Upper lobe of left lung (tissue), 6 donors: ENCODE measurements at regions not wholly inside any gene's neighbourhood (a gene's known extent, or its start where the extent isn't known, plus 50 kb on each side); places are given as distances from the start of the nearest gene placed in this dataset.

ENCODE experiments used
- ATAC-seq, 2 donors: fragments of 200-7000 bp; cut with Tn5 transposase; one replicate each; pipeline ENCODE4 v1.9.1; 2022; ENCODE audit warnings: mild to moderate bottlenecking in 2 of 2, moderate library complexity in 2 of 2; ENCODE audit not compliant: low FRiP score in 2 of 2
- DNase-seq, 2 donors: peaks; one replicate each; pipeline ENCODE4 v3.0.0-alpha.2; 2019 to 2020
- H3K27ac ChIP-seq, 4 donors: fragments of 200-600 bp; sonication (generic); one replicate each; pipeline ENCODE4 v1.5.1; 2016 to 2019
- H3K27me3 ChIP-seq, 4 donors: fragments of 200-600 bp; sonication (generic); one replicate each; pipeline ENCODE4 v1.5.1; 2017 to 2019
- H3K36me3 ChIP-seq, 4 donors: fragments of 200-600 bp; sonication (generic); one replicate each; pipeline ENCODE4 v1.5.1; 2016 to 2019
- H3K4me1 ChIP-seq, 4 donors: fragments of 200-600 bp; sonication (generic); one replicate each; pipeline ENCODE4 v1.5.1; 2018 to 2019
- H3K4me3 ChIP-seq, 4 donors: fragments of 200-600 bp; sonication (generic); one replicate each; pipeline ENCODE4 v1.5.1; 2017 to 2019; ENCODE audit warnings: mild to moderate bottlenecking in 2 of 4, moderate library complexity in 1 of 4
- H3K9me3 ChIP-seq, 4 donors: fragments of 200-600 bp; sonication (generic); one replicate each; pipeline ENCODE4 v1.5.1; 2018 to 2019
- CTCF ChIP-seq, 6 experiments: fragments of 450-650 bp in 4 of 6; fragments of 200-600 bp in 2 of 6; sonication (generic) in 2 of 6; IDR thresholded peaks; one replicate each; pipeline ENCODE4 v1.5.1; 2016 to 2019; ENCODE audit warnings: antibody characterized with exemption in 6 of 6
- EP300 ChIP-seq, 4 donors: sonication (generic); formaldehyde crosslinking; IDR thresholded peaks; one replicate each; pipeline ENCODE4 v1.5.1; 2017; ENCODE audit warnings: antibody characterized with exemption in 4 of 4, control low read depth in 2 of 4
- POLR2A ChIP-seq, 4 donors: fragments of 450-650 bp; IDR thresholded peaks; one replicate each; pipeline ENCODE4 v1.5.1; 2016 to 2017; ENCODE audit warnings: antibody characterized with exemption in 4 of 4, mild to moderate bottlenecking in 2 of 4
- POLR2AphosphoS5 ChIP-seq, 2 donors: sonication (generic); formaldehyde crosslinking; IDR thresholded peaks; one replicate each; pipeline ENCODE4 v1.5.1; 2017; ENCODE audit warnings: antibody characterized with exemption in 2 of 2
- WGBS, 2 donors: methylation state at CpG; one replicate each; pipeline ENCODE4 v1.1.5; 2017 to 2018; 5-methylcytosine and 5-hydroxymethylcytosine counted together
- donor health status: DM: no; HTN: no; CAD: no; lungs with moderate emphysema.
- donor health status: DM: no; HTN: yes; CAD: no; lungs with severe emphysema.

DNA sequence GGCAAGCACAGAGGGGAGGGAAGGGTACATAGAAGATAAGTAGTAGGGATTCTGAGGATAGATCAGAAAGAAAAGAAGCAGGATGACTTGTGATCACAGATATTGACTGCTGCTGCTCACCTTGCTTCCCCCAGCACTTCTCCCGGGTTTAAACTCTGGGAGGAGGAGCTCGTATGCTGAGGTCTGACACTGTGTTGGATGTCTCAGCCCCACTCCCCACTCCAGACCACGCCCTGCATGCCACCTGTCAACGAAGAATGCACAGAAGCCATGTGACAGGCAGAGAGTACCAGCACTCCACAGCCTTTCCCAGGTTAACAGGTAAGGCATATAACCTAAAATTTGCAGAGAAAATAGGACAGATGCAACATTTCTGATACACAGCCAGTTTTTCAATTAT is 388.9 kb downstream of the TNS3 start:
- Histone ChIP-seq H3K9me3 (no peaks in the 10 kb centered on the region), H3K36me3 (no peaks in the 10 kb centered on the region), H3K27me3 (no peaks in the 10 kb centered on the region), H3K27ac (no peak overlapping the region), H3K4me1 (peaks cover 0 to 7% (median 2%) of the 10 kb centered on the region in 4 donors), H3K4me3 (no peak overlapping the region)
- ATAC-seq = no peak
- DNase-seq = no peak
- TF ChIP-seq EP300 (IDR thresholded peaks at IDR 0.05) (no peak), POLR2A (IDR thresholded peaks at IDR 0.05) (no peak), CTCF (IDR thresholded peaks at IDR 0.05) (no peak), POLR2AphosphoS5 (IDR thresholded peaks at IDR 0.05) (no peak)
- WGBS, 2 donors = 66 to 75% methylated on average over 4 of the region's 4 CpGs

DNA sequence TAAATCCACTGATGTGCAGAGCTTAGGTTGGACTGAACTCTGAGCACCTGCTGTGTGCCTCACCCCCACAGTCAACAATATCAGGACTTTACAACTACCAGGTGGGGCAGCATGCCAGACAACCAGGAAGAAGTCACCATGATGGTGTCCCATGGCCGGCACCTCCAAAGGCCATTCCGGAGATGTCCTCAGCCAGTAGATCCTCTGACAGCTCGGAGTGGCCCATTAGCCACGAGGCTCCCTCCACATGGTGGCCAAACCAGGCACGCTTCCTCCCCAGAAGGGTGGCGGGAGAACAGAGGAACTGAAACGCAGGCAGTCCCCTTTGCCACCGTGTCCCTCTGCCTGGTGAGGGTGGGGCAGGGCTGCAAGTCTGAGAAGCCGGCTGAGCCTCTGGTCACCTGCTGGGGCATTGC is 390.0 kb downstream of the TNS3 start:
- H3K4me3 ChIP-seq = no peak overlapping the region
- DNase-seq (peak; percentile 39 to 41), ATAC-seq (peak; percentile 32 to 47)
- H3K9me3 ChIP-seq = no peaks in the 10 kb centered on the region
- no peak overlapping the region for H3K27ac ChIP-seq
- no peak for TF ChIP-seq POLR2A (IDR thresholded peaks at IDR 0.05)
- no peak for TF ChIP-seq POLR2AphosphoS5 (IDR thresholded peaks at IDR 0.05)
- TF ChIP-seq EP300 (IDR thresholded peaks at IDR 0.05) = no peak
- TF ChIP-seq CTCF (IDR thresholded peaks at IDR 0.05) = no peak
- no peaks in the 10 kb centered on the region for H3K36me3 ChIP-seq
- peaks cover 0 to 7% (median 2%) of the 10 kb centered on the region in 4 donors for H3K4me1 ChIP-seq
- no peaks in the 10 kb centered on the region for H3K27me3 ChIP-seq
- WGBS, 2 donors = 86 to 92% methylated on average over 5 to 9 of the region's 9 CpGs

- TF ChIP-seq EP300 (IDR thresholded peaks at IDR 0.05) = no peak
- TF ChIP-seq POLR2AphosphoS5 (IDR thresholded peaks at IDR 0.05) = no peak
- TF ChIP-seq POLR2A (IDR thresholded peaks at IDR 0.05) = no peak
- no peak for TF ChIP-seq CTCF (IDR thresholded peaks at IDR 0.05)
- DNase-seq = no peak
- Histone ChIP-seq H3K27me3 (no peaks in the 10 kb centered on the region), H3K36me3 (no peaks in the 10 kb centered on the region), H3K9me3 (no peaks in the 10 kb centered on the region), H3K4me3 (no peak overlapping the region), H3K27ac (no peak overlapping the region), H3K4me1 (peaks cover 0 to 7% (median 2%) of the 10 kb centered on the region in 4 donors)
- WGBS, 2 donors = 88 to 92% methylated on average over 2 of the region's 2 CpGs
- ATAC-seq = no peak
These were observed 390.6 kb downstream of the TNS3 start for GRCh38 chr7:47191316-47191715.

DNA sequence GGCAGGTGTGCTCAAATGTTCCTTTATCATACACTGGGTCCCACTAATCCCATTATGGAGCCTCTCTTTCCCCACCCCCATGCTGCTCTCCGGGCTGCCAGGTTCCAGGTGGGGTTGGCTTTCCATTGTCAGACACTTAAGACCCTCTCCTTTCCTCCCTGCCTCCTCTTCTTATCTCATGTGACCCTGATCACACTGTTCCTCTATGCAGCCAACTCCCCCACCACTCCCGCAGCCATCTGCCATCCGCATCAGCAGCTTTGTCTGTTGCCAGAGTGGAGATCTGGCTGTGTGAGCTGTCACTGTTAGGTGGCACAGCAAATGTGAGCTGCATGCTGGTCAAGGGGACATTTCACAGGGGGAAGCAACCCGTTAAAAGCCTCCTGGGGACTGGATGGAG is 391.4 kb downstream of the TNS3 start:
- no peaks in the 10 kb centered on the region for H3K9me3 ChIP-seq
- DNase-seq (no peak), ATAC-seq (no peak)
- H3K4me1 ChIP-seq = peaks cover 0 to 7% (median 4%) of the 10 kb centered on the region in 4 donors
- H3K27ac ChIP-seq = no peak overlapping the region
- no peaks in the 10 kb centered on the region for H3K27me3 ChIP-seq
- no peaks in the 10 kb centered on the region for H3K36me3 ChIP-seq
- no peak overlapping the region for H3K4me3 ChIP-seq
- 55 to 61% methylated on average over 4 of the region's 4 CpGs for WGBS, 2 donors
- no peak for TF ChIP-seq POLR2AphosphoS5 (IDR thresholded peaks at IDR 0.05)
- TF ChIP-seq CTCF (IDR thresholded peaks at IDR 0.05) = no peak
- TF ChIP-seq POLR2A (IDR thresholded peaks at IDR 0.05) = no peak

- 63 to 67% methylated on average over 2 of the region's 2 CpGs for WGBS, 2 donors
- Histone ChIP-seq H3K36me3 (no peaks in the 10 kb centered on the region), H3K27me3 (no peaks in the 10 kb centered on the region), H3K4me3 (no peak overlapping the region), H3K27ac (no peak overlapping the region), H3K4me1 (peaks cover 0 to 7% (median 3%) of the 10 kb centered on the region in 4 donors), H3K9me3 (no peaks in the 10 kb centered on the region)
- TF ChIP-seq CTCF (IDR thresholded peaks at IDR 0.05) (no peak), POLR2A (IDR thresholded peaks at IDR 0.05) (no peak), POLR2AphosphoS5 (IDR thresholded peaks at IDR 0.05) (no peak), EP300 (IDR thresholded peaks at IDR 0.05) (no peak)
- ATAC-seq (no peak), DNase-seq (no peak)
These were observed 393.1 kb downstream of the TNS3 start for GRCh38 chr7:47188653-47189315.
